HG03060 (cell line): ENCODE measurements at regions not wholly inside any gene's neighbourhood (a gene's known extent, or its start where the extent isn't known, plus 50 kb on each side); places are given as distances from the start of the nearest gene placed in this dataset.

Experiments
- ATAC-seq: cut with Tn5 transposase; IDR thresholded peaks from one replicate; pipeline ENCODE4 v1.9.1; 2021; ENCODE audit warnings: low read depth, moderate number of reproducible peaks; ENCODE audit not compliant: unreplicated experiment

GRCh38 chr2:18503376-18504228 is 56.9 kb downstream of the RDH14 start:
- ATAC-seq, result no peak

- ATAC-seq, result no peak
Measured at GRCh38 chr2:18502142-18502541, 58.3 kb downstream of the RDH14 start.

GRCh38 chr2:18501729-18502128 is 58.7 kb downstream of the RDH14 start:
- ATAC-seq, result no peak

- no peak for ATAC-seq
Measured at GRCh38 chr2:18501156-18501555, 59.3 kb downstream of the RDH14 start.

- no peak for ATAC-seq
Measured at GRCh38 chr2:18500333-18500732, 60.1 kb downstream of the RDH14 start.

GRCh38 chr2:18498531-18498930 is 61.9 kb downstream of the RDH14 start:
- ATAC-seq, result no peak

GRCh38 chr2:18496516-18496915 is 63.9 kb downstream of the RDH14 start:
- no peak for ATAC-seq

GRCh38 chr2:18495058-18495457 is 65.4 kb downstream of the RDH14 start:
- no peak for ATAC-seq

- no peak for ATAC-seq
Measured at GRCh38 chr2:18492721-18493120, 67.7 kb downstream of the RDH14 start.

- no peak for ATAC-seq
Measured at GRCh38 chr2:18491577-18491976, 68.9 kb downstream of the RDH14 start.

- no peak for ATAC-seq
Measured at GRCh38 chr2:18490901-18491300, 69.6 kb downstream of the RDH14 start.

GRCh38 chr2:18487106-18487913 is 73.1 kb downstream of the RDH14 start:
- ATAC-seq, result no peak

GRCh38 chr2:18484625-18485024 is 75.8 kb downstream of the RDH14 start:
- ATAC-seq, result no peak

GRCh38 chr2:18483896-18484295 is 76.6 kb downstream of the RDH14 start:
- ATAC-seq, result no peak

- ATAC-seq, result no peak
Measured at GRCh38 chr2:18482666-18483065, 77.8 kb downstream of the RDH14 start.

- no peak for ATAC-seq
Measured at GRCh38 chr2:18479947-18480369, 80.5 kb downstream of the RDH14 start.

GRCh38 chr2:18477293-18477692 is 83.2 kb downstream of the RDH14 start:
- no peak for ATAC-seq

GRCh38 chr2:18476484-18476883 is 84.0 kb downstream of the RDH14 start:
- ATAC-seq, result no peak

- ATAC-seq, result no peak
Measured at GRCh38 chr2:18475884-18476283, 84.6 kb downstream of the RDH14 start.

- ATAC-seq, result no peak
Measured at GRCh38 chr2:18474700-18475099, 85.8 kb downstream of the RDH14 start.
